ENCODE measurements at regions not wholly inside any gene's neighbourhood (a gene's known extent, or its start where the extent isn't known, plus 50 kb on each side); places are given as distances from the start of the nearest gene placed in this dataset.

- TF ChIP-seq CTCF (IDR thresholded peaks at IDR 0.05) (no peak), POLR2A (IDR thresholded peaks at IDR 0.05) (no peak)
These were observed 167.0 kb upstream of the DMRTA1 start for GRCh38 chr9:22279636-22280035.
